GM12872 (cell line): ENCODE measurements at regions not wholly inside any gene's neighbourhood (a gene's known extent, or its start where the extent isn't known, plus 50 kb on each side); places are given as distances from the start of the nearest gene placed in this dataset.

Source experiments
- TF ChIP-seq, protein P1 (sequence below): IDR thresholded peaks from 3 replicates; pipeline ENCODE4 v1.5.1; 2011; ENCODE audit warnings: low read depth, mild to moderate bottlenecking, low read length, moderate library complexity; ENCODE audit not compliant: insufficient read depth

GRCh38 chr4:60857130-60857753 is 342.9 kb upstream of the ADGRL3 start:
- TF ChIP-seq, protein P1, sequence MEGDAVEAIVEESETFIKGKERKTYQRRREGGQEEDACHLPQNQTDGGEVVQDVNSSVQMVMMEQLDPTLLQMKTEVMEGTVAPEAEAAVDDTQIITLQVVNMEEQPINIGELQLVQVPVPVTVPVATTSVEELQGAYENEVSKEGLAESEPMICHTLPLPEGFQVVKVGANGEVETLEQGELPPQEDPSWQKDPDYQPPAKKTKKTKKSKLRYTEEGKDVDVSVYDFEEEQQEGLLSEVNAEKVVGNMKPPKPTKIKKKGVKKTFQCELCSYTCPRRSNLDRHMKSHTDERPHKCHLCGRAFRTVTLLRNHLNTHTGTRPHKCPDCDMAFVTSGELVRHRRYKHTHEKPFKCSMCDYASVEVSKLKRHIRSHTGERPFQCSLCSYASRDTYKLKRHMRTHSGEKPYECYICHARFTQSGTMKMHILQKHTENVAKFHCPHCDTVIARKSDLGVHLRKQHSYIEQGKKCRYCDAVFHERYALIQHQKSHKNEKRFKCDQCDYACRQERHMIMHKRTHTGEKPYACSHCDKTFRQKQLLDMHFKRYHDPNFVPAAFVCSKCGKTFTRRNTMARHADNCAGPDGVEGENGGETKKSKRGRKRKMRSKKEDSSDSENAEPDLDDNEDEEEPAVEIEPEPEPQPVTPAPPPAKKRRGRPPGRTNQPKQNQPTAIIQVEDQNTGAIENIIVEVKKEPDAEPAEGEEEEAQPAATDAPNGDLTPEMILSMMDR: no peak

DNA sequence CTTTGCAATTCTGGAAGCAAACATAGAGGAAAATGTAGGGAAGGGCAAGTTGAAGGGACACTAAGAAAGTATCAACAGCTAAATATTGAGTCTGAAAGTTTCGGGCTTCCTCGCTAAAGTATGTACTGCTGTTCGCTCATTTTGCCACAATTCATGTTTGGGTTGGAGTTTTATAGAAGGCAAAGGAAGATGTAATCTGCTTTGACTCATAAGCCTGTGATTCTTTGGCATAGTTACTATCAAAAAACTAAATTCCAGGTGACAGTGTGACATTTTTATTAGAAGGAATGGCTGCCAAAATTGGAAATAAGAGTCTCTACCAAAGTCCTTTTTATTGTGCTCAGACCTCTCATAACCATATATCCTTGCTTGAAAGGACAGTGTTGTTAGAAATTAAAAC is 336.7 kb upstream of the ADGRL3 start:
- TF ChIP-seq, protein P1: no peak

DNA sequence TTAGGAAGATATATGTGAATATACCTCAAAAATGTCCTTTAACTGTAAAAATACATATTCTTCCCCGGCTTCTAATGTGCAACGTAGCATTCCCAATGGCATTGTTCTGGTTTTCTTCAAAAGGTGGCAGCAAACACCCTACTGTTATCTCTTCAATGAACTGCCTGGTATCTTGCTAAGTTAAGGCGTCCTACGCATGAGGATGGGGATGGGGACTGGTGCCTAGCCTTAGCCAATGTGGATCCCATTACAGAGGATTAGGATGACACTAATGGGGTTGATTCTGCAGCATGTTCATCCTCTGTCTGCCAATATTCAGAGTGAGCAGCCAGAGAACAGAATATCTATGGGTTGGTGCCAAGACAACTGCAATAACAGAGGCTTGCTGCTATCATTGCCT is 334.9 kb upstream of the ADGRL3 start:
- TF ChIP-seq, protein P1: no peak

- TF ChIP-seq, protein P1: no peak
Measured at GRCh38 chr4:60868232-60868960, 331.7 kb upstream of the ADGRL3 start.

DNA sequence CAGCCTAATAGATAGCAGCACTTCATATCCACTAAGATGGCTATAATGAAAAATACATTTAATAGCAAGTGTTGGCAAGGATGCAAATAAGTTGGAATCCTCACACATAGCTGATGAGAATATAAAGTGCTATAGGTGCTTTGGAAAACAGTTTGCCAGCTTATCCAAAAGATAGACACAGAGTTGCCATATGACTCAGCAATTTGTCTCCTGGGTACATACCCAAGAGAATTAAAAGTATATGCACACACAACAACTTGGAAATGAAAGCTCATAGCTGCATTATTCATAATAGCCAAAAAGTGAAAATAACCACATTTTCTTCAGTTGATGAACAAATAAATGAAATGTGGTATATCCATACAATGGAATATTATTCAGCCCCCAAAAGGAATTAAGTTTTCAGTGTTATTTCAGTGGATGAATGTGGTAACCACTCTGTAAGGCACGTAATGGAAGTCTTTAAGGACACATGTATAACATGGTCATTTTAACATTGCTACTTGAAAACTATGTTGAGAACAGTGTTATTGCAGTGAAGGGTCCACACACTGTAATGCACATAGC is 320.9 kb upstream of the ADGRL3 start:
- TF ChIP-seq, protein P1: no peak

GRCh38 chr4:60884587-60884986 is 315.5 kb upstream of the ADGRL3 start:
- TF ChIP-seq, protein P1: no peak

GRCh38 chr4:60885011-60885410 is 315.1 kb upstream of the ADGRL3 start:
- TF ChIP-seq, protein P1: no peak
